Astrocyte (in vitro differentiated cells and primary cell): ENCODE measurements at regions not wholly inside any gene's neighbourhood (a gene's known extent, or its start where the extent isn't known, plus 50 kb on each side); places are given as distances from the start of the nearest gene placed in this dataset.

ENCODE experiments used
- DNase-seq: peaks from one replicate; pipeline ENCODE4 v3.0.0-alpha.2; 2010; ENCODE audit warnings: low read depth
- FAIRE-seq: peaks from 2 replicates; lab custom pipeline; 2011; peaks lifted over from hg19 to GRCh38; lab: Jason Lieb, UNC
- H2AFZ ChIP-seq: 2 replicates; pipeline ENCODE4 v1.6.0; 2012; ENCODE audit warnings: low read depth, low read length, inconsistent platforms
- H3K27ac ChIP-seq: 2 replicates; pipeline ENCODE4 v1.5.1; 2011; ENCODE audit warnings: low read depth, low read length, inconsistent platforms
- H3K27me3 ChIP-seq: 2 replicates; pipeline ENCODE4 v1.6.0; 2011; ENCODE audit warnings: low read length, inconsistent platforms; ENCODE audit not compliant: insufficient read depth
- H3K36me3 ChIP-seq: 2 replicates; pipeline ENCODE4 v1.5.1; 2011; ENCODE audit warnings: low read length, inconsistent platforms; ENCODE audit not compliant: insufficient read depth
- H3K4me1 ChIP-seq: 2 replicates; pipeline ENCODE4 v1.5.1; 2011; ENCODE audit warnings: low read length, inconsistent platforms; ENCODE audit not compliant: insufficient read depth
- H3K4me2 ChIP-seq: 2 replicates; pipeline ENCODE4 v1.6.0; 2012; ENCODE audit warnings: low read length, inconsistent platforms
- H3K4me3 ChIP-seq: 2 replicates; pipeline ENCODE4 v1.5.1; 2011; ENCODE audit warnings: low read depth, mild to moderate bottlenecking, low read length, inconsistent platforms; ENCODE audit not compliant: insufficient read depth
- H3K79me2 ChIP-seq: 2 replicates; pipeline ENCODE4 v1.6.0; 2012; ENCODE audit warnings: mild to moderate bottlenecking, low read length, inconsistent platforms; ENCODE audit not compliant: insufficient read depth
- H3K9ac ChIP-seq: 2 replicates; pipeline ENCODE4 v1.6.0; 2012; ENCODE audit warnings: mild to moderate bottlenecking, low read length, inconsistent platforms
- H3K9me3 ChIP-seq: 2 replicates; pipeline ENCODE4 v1.5.1; 2012; ENCODE audit warnings: low read depth, mild to moderate bottlenecking, low read length, inconsistent platforms; ENCODE audit not compliant: insufficient read depth
- H4K20me1 ChIP-seq: 2 replicates; pipeline ENCODE4 v1.6.0; 2012; ENCODE audit warnings: low read length, inconsistent platforms; ENCODE audit not compliant: insufficient read depth
- H3K27ac Mint-ChIP-seq: one replicate; pipeline ENCODE4 v1.8.0; 2021; ENCODE audit warnings: mild to moderate bottlenecking, mixed read lengths; ENCODE audit not compliant: unreplicated experiment
- H3K27me3 Mint-ChIP-seq: one replicate; pipeline ENCODE4 v1.8.0; 2021; ENCODE audit warnings: low read depth, mixed read lengths; ENCODE audit not compliant: unreplicated experiment
- H3K36me3 Mint-ChIP-seq: one replicate; pipeline ENCODE4 v1.8.0; 2021; ENCODE audit warnings: low read depth, mixed read lengths; ENCODE audit not compliant: unreplicated experiment
- H3K4me1 Mint-ChIP-seq: one replicate; pipeline ENCODE4 v1.8.0; 2021; ENCODE audit warnings: low read depth, mixed read lengths; ENCODE audit not compliant: unreplicated experiment
- H3K4me3 Mint-ChIP-seq: one replicate; pipeline ENCODE4 v1.8.0; 2021; ENCODE audit warnings: mild to moderate bottlenecking, moderate library complexity, mixed read lengths; ENCODE audit not compliant: unreplicated experiment
- H3K9me3 Mint-ChIP-seq: one replicate; pipeline ENCODE4 v1.8.0; 2021; ENCODE audit warnings: mild to moderate bottlenecking, mixed read lengths; ENCODE audit not compliant: unreplicated experiment
- CTCF ChIP-seq: IDR thresholded peaks from 2 replicates; pipeline ENCODE4 v1.5.1; 2011; ENCODE audit warnings: low read depth, mild to moderate bottlenecking, inconsistent platforms, low read length, moderate library complexity; ENCODE audit not compliant: insufficient read depth
- EZH2 ChIP-seq: IDR thresholded peaks from 2 replicates; pipeline ENCODE4 v1.6.1; 2012; ENCODE audit warnings: mild to moderate bottlenecking, low read length, inconsistent platforms; ENCODE audit not compliant: insufficient read depth

- no peaks in the 10 kb centered on the region for H3K9me3 Mint-ChIP-seq
- peaks cover 28% of the 10 kb centered on the region for H3K4me1 Mint-ChIP-seq
- Histone ChIP-seq H3K4me2 (no peak overlapping the region), H3K79me2 (no peaks in the 10 kb centered on the region), H2AFZ (no peak overlapping the region), H3K4me3 (no peak overlapping the region), H3K9me3 (no peaks in the 10 kb centered on the region), H3K27ac (no peak overlapping the region), H3K9ac (no peak overlapping the region), H3K27me3 (no peaks in the 10 kb centered on the region), H3K36me3 (no peaks in the 10 kb centered on the region), H3K4me1 (peaks cover 4% of the 10 kb centered on the region), H4K20me1 (no peaks in the 10 kb centered on the region)
- no peak overlapping the region for H3K4me3 Mint-ChIP-seq
- TF ChIP-seq CTCF = no peak
- no peaks in the 10 kb centered on the region for H3K27me3 Mint-ChIP-seq
- H3K36me3 Mint-ChIP-seq = no peaks in the 10 kb centered on the region
- H3K27ac Mint-ChIP-seq = no peak overlapping the region
- FAIRE-seq = no peak
- DNase-seq = no peak
Measured at GRCh38 chr5:39658866-39659265, 234.1 kb upstream of the DAB2 start.

GRCh38 chr5:39657943-39658342 lies 233.2 kb upstream of the DAB2 start:
- Mint-ChIP-seq H3K27ac (no peak overlapping the region), H3K36me3 (no peaks in the 10 kb centered on the region), H3K9me3 (no peaks in the 10 kb centered on the region), H3K27me3 (no peaks in the 10 kb centered on the region), H3K4me1 (peaks cover 28% of the 10 kb centered on the region), H3K4me3 (no peak overlapping the region)
- Histone ChIP-seq H3K27me3 (no peaks in the 10 kb centered on the region), H3K79me2 (no peaks in the 10 kb centered on the region), H3K4me2 (no peak overlapping the region), H3K4me1 (peaks cover 4% of the 10 kb centered on the region), H3K36me3 (no peaks in the 10 kb centered on the region), H3K27ac (no peak overlapping the region), H3K9me3 (no peaks in the 10 kb centered on the region), H2AFZ (no peak overlapping the region), H3K4me3 (no peak overlapping the region), H3K9ac (no peak overlapping the region), H4K20me1 (no peaks in the 10 kb centered on the region)
- no peak for TF ChIP-seq CTCF
- no peak for TF ChIP-seq EZH2
- FAIRE-seq (no peak), DNase-seq (peak; percentile 18)

- Mint-ChIP-seq H3K4me3 (no peak overlapping the region), H3K4me1 (peaks cover 24% of the 10 kb centered on the region), H3K27ac (no peak overlapping the region), H3K36me3 (no peaks in the 10 kb centered on the region), H3K27me3 (no peaks in the 10 kb centered on the region), H3K9me3 (peaks cover 3% of the 10 kb centered on the region)
- H3K27me3 ChIP-seq = no peaks in the 10 kb centered on the region
- DNase-seq (no peak), FAIRE-seq (no peak)
- H3K27ac ChIP-seq = no peak overlapping the region
- no peaks in the 10 kb centered on the region for H3K79me2 ChIP-seq
- H4K20me1 ChIP-seq = no peaks in the 10 kb centered on the region
- no peaks in the 10 kb centered on the region for H3K36me3 ChIP-seq
- no peak overlapping the region for H3K4me2 ChIP-seq
- no peak overlapping the region for H3K9ac ChIP-seq
- TF ChIP-seq EZH2 = no peak
- no peak overlapping the region for H2AFZ ChIP-seq
- H3K4me3 ChIP-seq = no peak overlapping the region
- peaks cover 4% of the 10 kb centered on the region for H3K4me1 ChIP-seq
- H3K9me3 ChIP-seq = no peaks in the 10 kb centered on the region
Measured at GRCh38 chr5:39656600-39656999, 231.8 kb upstream of the DAB2 start.
